Skeletal muscle tissue (tissue), 3 donors: ENCODE measurements at regions not wholly inside any gene's neighbourhood (a gene's known extent, or its start where the extent isn't known, plus 50 kb on each side); places are given as distances from the start of the nearest gene placed in this dataset.
"Not testable (repeated sequence)": the region's sequence is repeated elsewhere in the genome, so short reads cannot be mapped to it uniquely, and the experiment has no call there.

Experiments
- H3K27ac ChIP-seq: one replicate; pipeline ENCODE4 v1.7.0; 2013; ENCODE audit warnings: mild to moderate bottlenecking, low read depth, low read length, inconsistent platforms
- H3K27me3 ChIP-seq, 3 donors: one replicate each; pipeline ENCODE4 v1.7.0; 2013; ENCODE audit warnings: low read length in 3 of 3; ENCODE audit not compliant: control insufficient read depth in 3 of 3, insufficient read depth in 3 of 3
- H3K36me3 ChIP-seq, 3 donors: one replicate each; pipeline ENCODE4 v1.7.0; 2013; ENCODE audit warnings: low read length in 3 of 3; ENCODE audit not compliant: control insufficient read depth in 3 of 3, insufficient read depth in 3 of 3
- H3K4me1 ChIP-seq, 3 donors: one replicate each; pipeline ENCODE4 v1.7.0; 2013; ENCODE audit warnings: low read length in 3 of 3, mild to moderate bottlenecking in 3 of 3; ENCODE audit not compliant: control insufficient read depth in 3 of 3, insufficient read depth in 3 of 3
- H3K4me3 ChIP-seq, 3 donors: one replicate each; pipeline ENCODE4 v1.7.0; 2013; ENCODE audit warnings: low read length in 3 of 3
- H3K9ac ChIP-seq, 3 donors: one replicate each; pipeline ENCODE4 v1.7.0; 2013; ENCODE audit warnings: low read length in 3 of 3, mild to moderate bottlenecking in 3 of 3, moderate library complexity in 2 of 3, low read depth in 1 of 3
- H3K9me3 ChIP-seq, 3 donors: one replicate each; pipeline ENCODE4 v1.7.0; 2013; ENCODE audit warnings: low read length in 3 of 3; ENCODE audit not compliant: control insufficient read depth in 3 of 3
- donor health status: Osteomylitis.

GRCh38 chr15:58369261-58369701, 62.5 kb upstream of the LIPC start:
- Histone ChIP-seq H3K36me3 (no peaks in the 10 kb centered on the region), H3K9me3 (no peaks in the 10 kb centered on the region), H3K4me1 (no peaks in the 10 kb centered on the region), H3K27ac (no peak overlapping the region), H3K27me3 (no peaks in the 10 kb centered on the region), H3K4me3 (no peak overlapping the region), H3K9ac (no peak overlapping the region)

DNA sequence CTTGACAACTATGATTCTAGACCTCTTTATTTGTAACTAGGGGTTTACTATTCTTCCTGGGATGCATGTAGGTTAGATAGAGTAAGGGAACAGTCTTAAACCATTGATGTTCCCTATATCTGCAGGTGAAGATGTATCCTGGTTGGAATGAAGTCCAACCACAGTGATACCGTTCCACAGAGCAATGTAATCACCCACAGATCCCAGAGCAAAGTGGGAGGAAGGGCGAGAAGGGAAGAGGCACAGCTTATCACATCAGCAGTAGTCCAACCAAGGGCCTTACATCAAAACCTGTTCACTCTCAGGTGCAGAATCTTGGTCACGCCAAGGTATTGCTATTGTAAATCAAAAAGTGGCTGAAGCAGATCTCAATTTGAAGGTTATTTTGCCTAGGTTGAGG, 61.8 kb upstream of the LIPC start:
- H3K27ac ChIP-seq = no peak overlapping the region
- H3K9ac ChIP-seq = no peak overlapping the region

GRCh38 chr15:58374147-58374546, 57.6 kb upstream of the LIPC start:
- no peak overlapping the region for H3K27ac ChIP-seq
- peaks cover 0 to 2% (median 0%) of the 10 kb centered on the region in 3 donors for H3K9me3 ChIP-seq
- no peaks in the 10 kb centered on the region for H3K36me3 ChIP-seq

More for the DNA sequence above, 61.8 kb upstream of the LIPC start:
- no peak overlapping the region for H3K4me3 ChIP-seq
- H3K27me3 ChIP-seq = no peaks in the 10 kb centered on the region
- H3K36me3 ChIP-seq = no peaks in the 10 kb centered on the region
- H3K9me3 ChIP-seq = no peaks in the 10 kb centered on the region
- no peaks in the 10 kb centered on the region for H3K4me1 ChIP-seq

DNA sequence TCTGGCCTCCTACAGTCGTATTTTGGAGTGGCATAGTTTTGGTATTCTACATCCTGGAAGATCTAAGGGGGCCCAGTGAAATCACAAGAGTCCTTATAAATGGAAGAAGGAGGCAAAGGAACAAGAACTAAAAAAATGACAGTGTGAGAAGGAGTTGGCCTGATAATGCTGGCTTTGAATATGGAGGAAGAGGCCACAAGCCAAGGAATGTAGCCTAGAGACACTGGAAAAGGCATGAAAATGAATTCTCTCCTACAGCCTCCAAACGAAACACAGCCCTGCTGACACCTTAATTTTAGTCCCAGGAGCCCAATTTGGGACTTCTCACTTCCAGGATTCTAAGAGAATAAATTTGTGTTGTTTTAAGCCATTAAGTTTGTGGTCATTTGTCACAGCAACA, 54.6 kb upstream of the LIPC start:
- H3K27ac ChIP-seq = no peak overlapping the region
- peaks cover 0 to 2% (median 0%) of the 10 kb centered on the region in 3 donors for H3K9me3 ChIP-seq
- no peaks in the 10 kb centered on the region for H3K36me3 ChIP-seq
- no peaks in the 10 kb centered on the region for H3K4me1 ChIP-seq
- H3K27me3 ChIP-seq = no peaks in the 10 kb centered on the region
- no peak overlapping the region for H3K4me3 ChIP-seq
- no peak overlapping the region for H3K9ac ChIP-seq

More at GRCh38 chr15:58374147-58374546, 57.6 kb upstream of the LIPC start:
- Histone ChIP-seq H3K4me1 (no peaks in the 10 kb centered on the region), H3K9ac (no peak overlapping the region), H3K4me3 (no peak overlapping the region), H3K27me3 (no peaks in the 10 kb centered on the region)

GRCh38 chr15:58378241-58379085, 53.3 kb upstream of the LIPC start:
- no peaks in the 10 kb centered on the region for H3K4me1 ChIP-seq
- H3K9ac ChIP-seq = no peak overlapping the region
- H3K4me3 ChIP-seq = no peak overlapping the region
- H3K27ac ChIP-seq = no peak overlapping the region
- no peaks in the 10 kb centered on the region for H3K27me3 ChIP-seq
- peaks cover 0 to 2% (median 0%) of the 10 kb centered on the region in 3 donors for H3K9me3 ChIP-seq
- no peaks in the 10 kb centered on the region for H3K36me3 ChIP-seq

DNA sequence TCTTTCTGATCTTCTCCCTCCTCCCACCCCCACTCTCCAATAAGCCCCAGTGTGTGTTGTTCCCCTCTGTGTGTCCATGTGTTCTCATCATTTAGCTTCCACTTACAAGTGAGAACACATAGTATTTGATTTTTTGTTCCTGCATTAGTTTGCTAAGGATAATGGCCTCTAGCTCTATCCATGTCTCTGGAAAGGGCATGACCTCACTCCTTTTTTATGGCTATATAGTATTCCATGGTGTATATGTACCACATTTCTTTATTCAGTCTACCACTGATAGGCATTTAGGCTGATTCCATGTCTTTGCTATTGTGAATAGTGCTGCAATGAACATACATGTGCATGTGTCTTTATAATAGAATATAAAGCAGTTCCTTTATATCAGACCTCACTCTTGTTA, 52.3 kb upstream of the LIPC start:
- H3K36me3 ChIP-seq, H3K9me3 ChIP-seq, H3K4me3 ChIP-seq, H3K27ac ChIP-seq, H3K4me1 ChIP-seq, H3K27me3 ChIP-seq, H3K9ac ChIP-seq: not testable (repeated sequence)

DNA sequence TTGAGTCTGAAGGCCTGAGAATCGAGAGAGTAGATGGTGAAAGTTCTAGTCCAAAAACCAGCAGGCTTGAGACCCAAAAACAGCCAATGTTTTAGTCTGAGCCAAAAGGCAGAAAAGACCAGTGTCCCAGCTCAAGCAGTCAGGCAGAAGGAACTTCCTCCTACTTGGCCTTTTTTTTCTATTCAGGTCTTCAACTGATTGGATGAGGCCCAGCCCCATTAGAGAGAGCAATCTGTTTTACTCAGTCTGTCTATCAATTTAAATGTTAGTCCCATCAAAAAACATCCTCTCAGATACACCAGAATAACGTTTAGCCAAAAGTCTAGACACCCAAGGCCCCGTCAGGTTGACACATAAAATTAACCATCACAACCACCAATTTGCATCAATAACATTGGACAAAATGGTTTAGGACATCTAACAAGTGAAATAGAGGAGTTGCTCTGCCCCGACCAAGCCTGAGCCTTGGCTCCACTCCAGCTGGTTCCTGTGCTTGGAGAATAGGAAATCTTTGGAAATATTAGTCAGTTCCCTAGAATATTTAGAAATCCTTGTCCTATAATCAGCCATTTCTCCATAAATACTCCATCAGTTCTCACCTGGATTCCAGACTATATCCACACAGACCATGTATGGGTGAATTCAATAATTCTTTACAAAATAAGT, 51.4 kb upstream of the LIPC start:
- Histone ChIP-seq H3K27ac (no peak overlapping the region), H3K4me1 (no peaks in the 10 kb centered on the region), H3K36me3 (no peaks in the 10 kb centered on the region), H3K4me3 (no peak overlapping the region), H3K27me3 (no peaks in the 10 kb centered on the region), H3K9me3 (peaks cover 0 to 2% (median 0%) of the 10 kb centered on the region in 3 donors), H3K9ac (no peak overlapping the region)

DNA sequence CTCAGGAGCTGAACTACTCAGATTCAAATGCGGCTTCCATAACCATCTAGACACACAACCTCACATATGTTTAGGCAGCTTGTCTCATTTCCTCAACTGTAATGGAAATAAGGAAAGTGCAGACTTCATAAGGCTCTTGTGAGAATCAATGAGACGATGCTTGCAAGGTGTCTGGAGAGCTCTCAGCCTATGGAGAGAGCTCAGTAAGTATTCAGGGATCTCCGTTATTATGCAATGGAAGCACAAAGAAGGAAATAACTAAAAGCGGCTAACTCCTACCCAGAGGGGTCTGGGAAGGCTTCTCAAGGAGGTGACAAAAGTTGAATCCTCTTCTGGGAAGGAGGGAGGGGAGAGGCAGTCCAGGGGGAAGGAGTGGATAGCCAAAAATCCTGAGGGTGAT, 50.1 kb upstream of the LIPC start:
- Histone ChIP-seq H3K4me3 (no peak overlapping the region), H3K36me3 (no peaks in the 10 kb centered on the region), H3K4me1 (no peaks in the 10 kb centered on the region), H3K9ac (no peak overlapping the region), H3K9me3 (peaks cover 0 to 2% (median 0%) of the 10 kb centered on the region in 3 donors), H3K27ac (no peak overlapping the region), H3K27me3 (no peaks in the 10 kb centered on the region)
